NCI-H146 treated with DMSO at 0.1 percent for 48 hours (cell line): ENCODE measurements at regions not wholly inside any gene's neighbourhood (a gene's known extent, or its start where the extent isn't known, plus 50 kb on each side); places are given as distances from the start of the nearest gene placed in this dataset.
"Not testable (repeated sequence)": the region's sequence is repeated elsewhere in the genome, so short reads cannot be mapped to it uniquely, and the experiment has no call there.

Source experiments
- DNase-seq: peaks from one replicate; lab custom pipeline; 2025; ENCODE audit not compliant: unreplicated experiment; lab: John Stamatoyannopoulos, UW

DNA sequence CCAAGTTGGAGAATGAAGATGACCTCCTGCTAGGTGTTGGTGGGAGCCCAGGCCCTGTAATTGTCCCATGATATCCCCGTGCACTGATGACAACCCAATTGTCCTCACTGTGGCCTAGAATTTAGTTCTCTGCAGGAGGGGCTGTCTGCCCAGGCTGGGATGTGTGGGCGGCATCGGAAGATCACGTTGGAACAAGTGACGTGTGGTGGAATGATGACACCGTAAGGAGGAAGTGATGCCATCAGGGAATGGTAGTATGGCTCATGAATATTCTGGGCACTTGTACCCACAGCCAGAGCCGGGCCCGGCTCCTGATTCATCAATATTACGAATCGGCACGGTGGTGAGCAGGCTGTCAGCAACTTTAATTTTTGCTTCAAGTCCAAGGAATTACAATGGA lies 111.6 kb downstream of the MIAT start:
- no peak for DNase-seq

DNA sequence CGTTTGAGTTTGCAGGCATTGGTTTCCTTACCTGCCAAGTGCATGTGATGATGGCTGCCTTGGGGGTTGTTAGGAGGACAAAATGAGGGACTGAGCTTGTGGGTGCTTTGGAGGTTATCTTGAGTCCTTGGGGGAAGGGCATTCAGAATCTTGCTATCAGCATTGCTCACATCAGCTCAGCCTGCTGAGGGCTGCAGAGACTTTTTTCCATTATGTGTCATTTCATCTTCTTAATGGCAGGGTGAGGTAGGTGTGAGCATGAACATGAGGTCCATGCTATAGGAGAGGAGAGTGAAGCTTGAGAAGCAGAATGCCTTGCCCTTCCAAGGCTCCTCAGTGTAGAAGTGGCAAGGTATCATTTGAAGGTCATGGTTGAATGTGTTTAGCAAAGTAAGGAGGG lies 112.3 kb downstream of the MIAT start:
- DNase-seq, result no peak

DNA sequence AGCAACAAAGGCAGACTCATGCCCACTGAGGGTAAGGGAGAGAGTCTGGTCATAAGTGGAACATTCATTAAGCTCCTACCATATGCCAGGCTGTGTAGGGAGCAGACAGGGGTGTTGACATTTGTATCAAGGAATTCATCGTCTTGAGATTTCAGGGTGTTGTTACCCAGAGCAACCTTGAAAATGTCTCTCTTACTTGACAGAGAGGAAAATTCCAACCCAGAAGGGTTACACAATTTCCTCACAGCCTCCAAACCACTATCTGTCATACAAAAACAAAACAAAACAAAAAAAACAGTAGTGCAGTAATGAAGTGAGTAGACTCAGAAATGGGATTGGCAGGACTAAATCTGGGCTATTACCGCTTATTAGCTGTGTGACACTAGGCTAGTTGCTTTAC lies 113.2 kb downstream of the MIAT start:
- no peak for DNase-seq

DNA sequence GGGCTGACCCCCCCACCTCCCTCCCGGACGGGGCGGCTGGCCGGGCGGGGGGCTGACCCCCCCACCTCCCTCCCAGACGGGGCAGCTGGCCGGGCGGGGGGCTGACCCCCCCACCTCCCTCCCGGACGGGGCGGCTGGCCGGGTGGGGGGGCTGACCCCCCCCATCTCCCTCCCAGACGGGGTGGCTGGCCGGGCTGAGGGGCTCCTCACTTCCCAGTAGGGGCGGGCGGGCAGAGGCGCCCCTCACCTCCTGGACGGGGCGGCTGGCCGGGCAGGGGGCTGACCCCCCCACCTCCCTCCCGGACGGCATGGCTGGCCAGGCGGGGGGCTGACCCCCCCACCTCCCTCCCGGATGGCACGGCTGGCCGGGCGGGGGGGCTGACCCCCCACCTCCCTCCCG lies 115.7 kb downstream of the MIAT start:
- not testable (repeated sequence) for DNase-seq

DNA sequence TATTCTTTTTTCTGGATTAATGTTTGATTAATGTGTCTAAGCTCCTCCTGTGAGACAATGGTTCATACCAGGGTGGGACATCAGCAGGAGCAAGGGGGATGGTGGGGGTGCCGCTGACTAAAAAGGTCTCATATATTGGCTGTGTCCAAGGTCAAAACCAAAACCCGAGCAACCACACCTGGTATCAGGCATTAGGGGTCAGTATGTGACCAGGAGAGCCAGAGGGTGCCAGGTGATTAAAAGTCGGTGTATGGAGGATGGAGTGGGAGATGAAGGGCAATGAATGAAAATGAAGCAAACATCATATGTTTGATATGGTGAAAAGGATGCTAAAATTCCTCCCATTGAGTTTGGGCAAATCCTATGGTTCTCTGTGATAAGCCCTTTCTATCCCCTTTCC lies 118.0 kb downstream of the MIAT start:
- DNase-seq, result no peak

DNA sequence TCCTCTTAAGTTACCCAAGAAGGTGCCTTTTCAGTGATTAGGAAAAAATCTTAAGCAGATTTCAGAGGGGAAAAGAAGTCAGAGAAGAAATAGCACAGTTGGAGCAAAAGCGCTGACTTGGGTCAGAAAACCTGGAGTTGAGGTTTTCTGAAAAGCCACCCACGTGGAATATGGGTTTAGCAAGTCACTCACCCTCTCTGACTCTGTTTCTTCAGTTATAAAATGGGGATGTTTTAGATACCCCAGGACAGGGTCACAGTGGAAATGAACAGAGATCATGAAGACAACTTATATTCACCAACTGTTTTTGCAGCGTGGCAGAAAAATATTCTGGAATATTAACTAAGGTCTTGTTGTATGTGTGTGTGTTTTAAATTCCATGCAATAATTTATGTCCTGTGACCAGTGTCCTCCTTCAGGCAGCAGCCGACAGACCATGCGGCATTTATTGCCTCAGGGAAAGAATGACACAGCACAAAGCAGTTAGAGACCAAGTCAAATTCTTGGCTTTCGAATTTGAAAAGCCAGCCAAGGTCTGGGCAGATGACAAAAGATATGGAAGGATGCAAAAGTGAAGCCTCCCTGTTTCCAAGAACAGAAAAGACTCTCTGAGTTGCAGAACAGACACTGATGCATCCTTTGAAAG lies 119.9 kb downstream of the MIAT start:
- no peak for DNase-seq

DNA sequence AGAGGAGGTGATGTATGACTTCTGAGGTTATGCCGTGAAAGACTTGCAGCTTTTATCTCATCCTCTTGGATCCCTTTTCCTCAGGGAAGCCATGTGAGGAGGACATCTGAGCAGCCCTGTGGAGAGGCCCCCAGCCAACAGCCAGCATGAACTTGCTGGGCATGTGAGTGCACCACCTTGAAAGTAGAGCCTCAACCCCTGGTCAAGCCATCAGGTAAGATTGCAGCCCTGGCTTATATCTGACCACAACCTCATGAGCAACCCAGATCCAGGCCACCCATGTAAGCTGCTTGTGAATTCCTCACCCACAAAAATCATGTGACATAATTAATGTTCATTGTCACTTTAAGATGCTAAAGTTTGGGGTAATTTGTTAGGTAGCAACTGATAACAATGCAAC lies 121.0 kb downstream of the MIAT start:
- DNase-seq, result no peak

DNA sequence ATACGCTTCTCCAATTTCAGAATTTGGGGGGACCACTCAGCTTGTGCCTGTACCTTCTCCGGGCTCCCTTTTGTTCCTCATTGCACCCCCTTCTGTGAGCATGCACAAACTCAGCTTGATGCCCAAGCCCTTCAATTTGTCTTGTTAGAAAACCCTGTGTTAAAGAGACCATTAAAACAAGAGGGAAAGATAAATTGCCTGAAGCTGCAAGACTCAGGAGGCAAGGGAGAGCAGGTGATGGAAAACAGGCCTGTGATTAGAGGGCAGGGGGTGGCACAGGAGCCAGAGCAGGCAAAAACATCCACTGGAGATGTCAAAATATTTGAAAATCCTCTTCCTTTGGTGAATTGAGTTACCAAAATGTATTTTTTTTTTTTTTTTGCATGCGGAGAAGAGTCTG lies 121.7 kb downstream of the MIAT start:
- DNase-seq, result peak; percentile 12

DNA sequence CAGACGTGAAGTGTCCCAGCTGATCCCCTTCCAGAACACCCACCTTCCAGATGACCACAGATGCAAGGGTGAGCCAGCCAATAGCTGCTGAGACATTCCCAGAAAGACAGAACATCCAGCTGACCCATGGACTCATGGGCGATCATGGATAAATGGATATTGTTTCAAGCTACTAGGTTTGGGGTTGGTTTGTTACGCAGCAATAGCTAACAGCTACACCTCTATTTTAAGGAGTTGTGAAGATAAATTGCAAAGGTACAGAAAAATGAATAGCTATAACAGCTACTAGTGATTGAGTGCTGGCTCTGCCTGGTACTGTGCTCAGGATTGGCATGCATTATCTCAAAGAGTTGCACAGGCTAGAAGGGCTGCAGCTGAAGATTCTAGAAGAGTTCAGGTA lies 122.5 kb downstream of the MIAT start:
- no peak for DNase-seq

DNA sequence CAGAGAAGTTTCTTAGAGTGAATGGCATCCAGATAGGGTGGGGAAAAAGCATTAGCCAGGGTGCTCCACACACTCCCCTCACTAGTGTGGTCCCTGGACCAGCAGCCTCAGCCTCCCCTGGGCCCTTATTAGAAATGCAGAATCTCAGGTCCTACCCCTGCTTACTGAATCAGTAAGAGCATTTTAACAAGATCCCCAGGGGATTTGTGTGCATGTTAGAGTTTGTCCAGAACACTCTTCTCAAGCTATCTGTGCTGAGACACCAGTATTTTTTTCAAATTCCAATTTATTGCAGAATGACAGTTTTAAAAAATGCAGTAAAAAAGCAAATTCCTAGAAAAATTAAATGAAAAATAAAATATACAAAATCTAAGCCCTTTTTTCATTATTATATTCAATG lies 123.1 kb downstream of the MIAT start:
- DNase-seq, result no peak

DNA sequence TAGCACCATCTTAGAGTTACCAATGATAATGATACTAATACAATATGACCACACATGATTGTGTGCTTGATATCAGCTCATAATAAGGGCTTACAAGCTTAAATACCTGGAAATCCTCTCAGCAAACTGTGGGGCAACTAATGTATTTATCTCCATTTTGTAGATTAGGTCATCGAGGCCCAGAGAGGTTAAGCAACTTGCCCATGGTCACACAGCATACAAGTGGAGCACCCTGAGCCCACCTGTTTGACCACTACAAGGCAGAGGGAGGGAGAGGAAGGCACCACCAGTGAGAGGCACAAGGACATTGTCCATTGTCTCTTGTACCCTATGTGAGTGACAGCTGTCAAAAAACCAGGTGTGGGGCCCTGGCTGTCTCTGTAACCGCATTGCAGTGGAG lies 123.7 kb downstream of the MIAT start:
- no peak for DNase-seq

DNA sequence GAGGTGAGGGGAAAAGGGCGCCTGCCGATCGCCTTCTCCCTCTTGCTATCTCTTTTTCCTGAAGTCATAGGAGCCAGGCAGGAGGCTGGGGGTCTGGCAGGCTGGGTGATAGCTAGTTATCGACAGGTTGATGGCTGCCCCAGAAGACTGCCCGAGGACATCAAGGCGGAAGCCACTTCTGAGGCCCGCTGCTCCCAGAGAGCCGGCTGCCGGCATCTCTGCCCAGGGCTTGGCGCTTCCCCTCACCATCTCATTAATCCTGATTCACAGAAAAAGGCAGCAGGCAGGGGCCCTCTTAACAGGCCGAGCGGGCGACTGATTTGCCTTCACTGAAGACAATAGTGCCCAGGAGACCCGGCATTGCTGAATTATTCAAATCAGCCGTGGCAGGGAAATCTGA lies 124.2 kb downstream of the MIAT start:
- DNase-seq, result no peak

DNA sequence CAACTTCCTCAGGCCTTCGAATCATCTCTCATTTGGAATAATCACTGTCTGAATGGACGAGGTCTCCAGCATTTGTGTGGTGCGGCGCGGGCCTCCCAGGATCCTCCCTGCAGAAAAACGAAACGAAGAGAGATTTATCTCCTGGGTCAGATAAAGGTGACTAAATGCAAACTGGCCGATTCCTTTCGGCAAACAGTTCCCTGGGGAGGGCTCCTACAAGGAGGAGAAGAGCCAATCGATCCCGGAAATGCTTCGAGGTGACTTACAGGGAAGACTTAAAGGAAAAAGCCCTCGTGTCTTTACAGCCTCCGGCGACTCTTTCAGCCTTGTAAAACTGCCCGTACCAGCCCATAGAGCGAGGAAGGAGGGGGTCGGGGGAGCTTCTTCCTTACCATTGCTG lies 126.5 kb downstream of the MIAT start:
- no peak for DNase-seq

DNA sequence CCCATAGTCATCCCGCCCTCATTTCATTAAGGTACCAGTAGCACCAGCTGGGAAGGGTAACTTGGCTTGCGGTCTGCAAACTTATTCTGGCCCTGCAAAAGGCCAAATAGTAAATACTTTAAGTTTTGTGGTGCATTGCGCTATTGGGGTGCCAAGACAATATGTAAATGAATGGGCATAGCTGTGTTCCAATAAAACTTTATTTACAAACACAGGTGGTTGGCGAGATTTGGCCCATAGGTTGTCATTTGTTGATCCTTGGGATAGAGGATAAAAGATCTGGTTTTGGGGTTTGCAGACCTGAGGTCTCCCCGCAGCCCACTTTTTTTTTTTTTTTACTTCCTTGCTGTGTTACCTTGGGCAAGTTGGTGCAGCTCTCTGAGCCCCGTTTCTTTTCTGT lies 127.4 kb downstream of the MIAT start:
- no peak for DNase-seq

DNA sequence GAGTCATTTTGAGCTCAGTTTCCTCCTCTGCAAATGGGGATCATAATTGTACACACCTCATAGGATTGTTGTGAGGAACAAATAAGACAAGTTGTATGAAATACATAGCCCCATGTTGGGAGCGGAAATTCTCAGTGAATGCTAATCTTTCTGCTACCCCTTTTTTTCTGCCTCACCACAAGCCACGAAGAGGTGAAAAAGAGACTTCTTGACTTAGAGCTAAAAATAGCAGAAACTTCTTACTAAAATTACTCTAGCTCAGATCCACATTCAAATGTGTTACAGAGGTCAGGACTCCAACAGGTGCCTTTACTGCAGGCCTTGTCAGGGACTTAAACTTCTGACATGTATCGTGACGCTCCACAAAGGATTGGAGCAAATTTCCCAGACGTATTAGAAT lies 128.5 kb downstream of the MIAT start:
- no peak for DNase-seq

DNA sequence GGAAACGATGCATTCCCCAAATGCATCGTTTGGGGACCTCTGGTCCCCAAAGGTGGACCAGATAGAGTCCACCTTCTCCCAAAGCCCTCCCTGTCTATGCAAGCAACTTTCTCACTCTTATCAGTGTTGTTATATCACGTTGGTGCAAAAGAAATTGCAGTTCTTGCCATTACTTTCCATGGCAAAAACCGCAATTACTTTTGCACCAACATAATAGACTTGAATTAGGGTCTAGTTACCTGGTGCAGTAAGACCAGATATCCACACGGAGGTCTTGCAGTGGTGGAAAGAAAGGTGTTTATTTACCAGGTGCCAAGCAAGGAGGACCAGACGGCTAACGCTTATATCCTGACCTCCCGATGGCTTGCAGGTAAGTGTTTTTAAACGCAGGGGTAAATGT lies 129.0 kb downstream of the MIAT start:
- no peak for DNase-seq

DNA sequence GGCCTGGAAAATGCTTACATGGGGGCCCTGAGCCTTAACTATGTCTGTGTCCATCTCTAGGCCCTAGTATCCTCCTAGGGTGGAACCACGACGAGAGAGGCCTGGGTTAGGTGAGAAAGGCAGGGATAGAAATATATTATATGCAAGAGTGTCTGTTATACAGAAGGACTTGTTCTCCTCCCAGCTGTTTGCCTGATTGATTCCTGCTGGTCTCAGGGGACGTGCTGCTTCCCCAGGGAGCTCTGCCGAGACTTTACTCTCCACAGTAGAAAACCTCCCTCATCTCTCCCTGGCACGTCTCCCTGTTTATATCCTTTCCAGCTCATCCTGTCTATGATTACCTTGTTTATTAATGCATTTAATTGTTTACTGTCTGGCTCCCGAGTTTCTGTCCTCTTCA lies 132.6 kb downstream of the MIAT start:
- DNase-seq, result no peak

DNA sequence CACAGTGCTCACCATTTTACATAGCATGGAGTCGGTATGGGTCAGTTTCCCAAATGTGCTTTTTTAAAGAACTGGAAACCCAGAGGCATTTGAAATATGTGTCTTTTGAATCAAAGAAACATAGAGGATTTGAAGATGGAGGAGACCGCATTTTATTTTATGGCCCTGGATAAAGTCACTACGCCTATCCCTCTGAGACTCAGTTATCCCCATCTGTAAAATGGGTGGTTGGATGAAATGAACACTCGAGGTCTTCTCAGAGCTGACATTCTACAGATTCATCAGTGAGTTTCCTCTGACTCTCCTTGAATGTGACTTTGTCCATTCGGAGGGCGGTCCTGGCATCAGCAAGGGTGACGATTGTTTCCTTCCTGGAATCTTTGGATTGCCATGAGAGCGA lies 135.1 kb downstream of the MIAT start:
- DNase-seq, result no peak

DNA sequence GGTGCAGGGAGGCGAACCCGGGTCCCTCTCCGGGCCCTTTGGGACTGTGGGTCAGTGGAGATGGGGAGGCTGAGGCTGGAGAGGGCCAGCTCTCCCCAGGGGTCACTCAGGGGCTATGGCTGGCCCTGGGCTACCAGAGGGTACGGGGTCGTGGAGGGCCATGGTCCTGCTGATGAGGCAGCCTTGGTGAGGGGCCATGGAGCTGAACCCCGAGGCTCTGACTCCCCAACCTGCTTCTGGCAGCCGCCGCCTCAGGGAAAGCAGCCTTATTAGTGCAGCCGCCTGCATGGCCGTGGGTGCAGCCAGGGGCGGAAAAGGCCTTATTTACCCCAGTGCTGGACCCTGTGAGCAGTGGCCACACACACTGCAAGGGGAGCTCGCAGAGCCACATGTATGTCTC lies 139.4 kb downstream of the MIAT start:
- no peak for DNase-seq

DNA sequence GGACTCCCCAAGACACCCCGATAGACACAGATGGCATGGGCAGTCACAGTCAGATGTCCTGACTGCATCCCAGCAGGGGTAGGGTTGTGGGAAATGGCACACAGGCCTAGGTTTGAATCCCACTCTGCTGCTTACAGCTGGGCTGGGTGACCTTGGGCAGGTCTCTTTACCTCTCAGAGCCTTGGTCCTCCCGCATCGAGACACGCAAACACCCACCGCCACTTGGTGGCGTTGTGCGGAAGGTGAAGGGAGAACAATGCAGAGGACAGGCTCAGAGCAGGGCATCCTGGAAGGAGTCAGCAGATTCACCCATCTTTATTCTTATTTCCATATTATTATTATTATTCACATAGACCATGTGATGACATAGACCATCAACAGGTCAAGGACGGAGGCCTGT lies 140.5 kb downstream of the MIAT start:
- no peak for DNase-seq

DNA sequence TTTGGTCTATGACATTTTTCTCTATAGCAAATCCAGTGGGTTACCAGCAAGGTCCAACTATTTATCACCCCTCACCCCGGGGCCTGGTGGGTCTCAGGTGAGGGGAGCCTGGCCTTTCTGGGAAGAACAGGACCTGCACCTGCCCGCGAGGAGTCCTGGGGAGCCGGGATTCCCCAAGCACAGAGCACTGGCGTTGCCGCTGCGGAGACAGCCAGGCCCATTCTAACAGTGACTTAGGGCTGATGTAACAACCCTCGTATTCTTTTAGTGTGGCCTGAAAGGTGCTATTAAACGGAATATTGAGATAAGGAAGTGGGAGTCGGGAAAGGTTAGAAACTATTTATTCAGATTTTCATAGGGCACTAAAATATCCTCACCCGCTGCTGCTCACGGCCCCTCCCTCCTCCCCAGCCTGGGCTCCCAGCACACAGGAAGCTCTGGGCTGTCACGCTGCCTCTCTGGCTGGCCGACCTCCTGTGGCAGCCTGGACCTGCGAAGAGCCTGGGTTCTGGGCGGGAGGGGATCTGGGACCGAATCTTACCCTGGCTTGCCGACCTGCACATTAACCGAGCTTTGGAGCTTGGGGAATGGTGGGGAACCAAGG lies 141.2 kb downstream of the MIAT start:
- no peak for DNase-seq

DNA sequence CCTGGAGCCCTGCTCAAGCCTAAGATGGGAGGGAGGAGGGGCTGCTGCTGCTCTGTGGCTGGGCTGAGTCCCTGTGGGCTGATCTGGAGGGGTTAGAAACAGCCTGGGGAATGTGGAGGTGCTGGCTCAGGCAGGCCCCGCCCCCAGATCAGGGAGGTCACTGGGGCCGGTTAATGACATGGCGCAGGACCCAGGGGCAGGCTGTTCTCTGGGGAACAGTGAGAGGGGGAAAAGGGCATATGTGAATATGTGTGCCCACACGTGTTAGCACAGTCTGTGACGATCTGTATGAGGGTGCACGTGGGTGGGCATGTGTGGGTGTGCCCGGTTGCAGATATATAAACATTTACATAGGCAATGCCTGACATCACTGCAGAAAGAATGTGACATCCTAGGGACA lies 143.5 kb downstream of the MIAT start:
- DNase-seq, result no peak

DNA sequence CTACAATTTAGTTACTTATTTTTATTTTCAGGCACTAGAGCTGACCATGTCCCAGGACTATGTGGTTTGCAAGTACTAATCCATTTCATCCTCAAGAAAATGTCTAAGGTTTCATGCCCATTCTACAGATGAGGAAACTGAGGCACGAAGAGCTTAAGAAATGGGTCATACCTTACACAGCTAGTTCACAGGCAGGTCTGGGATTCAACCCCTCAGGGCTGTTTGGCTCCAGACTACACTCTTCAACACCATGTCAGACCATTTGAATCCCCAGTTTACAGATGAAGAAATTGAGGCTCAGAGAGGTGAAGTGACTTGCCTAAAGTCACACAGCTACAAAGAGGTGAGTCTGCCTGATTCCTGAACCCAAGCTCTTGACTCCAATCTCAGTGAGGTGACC lies 144.1 kb downstream of the MIAT start:
- no peak for DNase-seq
